GM23248 (cell line): ENCODE measurements at regions not wholly inside any gene's neighbourhood (a gene's known extent, or its start where the extent isn't known, plus 50 kb on each side); places are given as distances from the start of the nearest gene placed in this dataset.

Source experiments
- DNase-seq: peaks from one replicate; pipeline ENCODE4 v3.0.0-alpha.2; 2015
- H2AFZ ChIP-seq: fragments of 200-600 bp; sonication (generic); 2 replicates; pipeline ENCODE4 v1.6.1; 2016; ENCODE audit warnings: antibody characterized with exemption
- H3F3A ChIP-seq: fragments of 200-600 bp; sonication (generic); 2 replicates; pipeline ENCODE4 v1.6.1; 2016; ENCODE audit warnings: mild to moderate bottlenecking, antibody characterized with exemption, mixed run types; ENCODE audit not compliant: insufficient read depth
- H3K27ac ChIP-seq: fragments of 200-600 bp; sonication (generic); 2 replicates; pipeline ENCODE4 v1.5.1; 2016; ENCODE audit warnings: mild to moderate bottlenecking
- H3K27me3 ChIP-seq: fragments of 200-600 bp; sonication (generic); replicated peaks from 2 replicates; pipeline ENCODE4 v1.6.1; 2016; ENCODE audit warnings: mild to moderate bottlenecking; ENCODE audit not compliant: insufficient read depth
- H3K36me3 ChIP-seq: fragments of 200-600 bp; sonication (generic); 2 replicates; pipeline ENCODE4 v1.6.1; 2016; ENCODE audit warnings: low read depth, mild to moderate bottlenecking
- H3K4me1 ChIP-seq: fragments of 200-600 bp; sonication (generic); 2 replicates; pipeline ENCODE4 v1.6.1; 2016; ENCODE audit warnings: mild to moderate bottlenecking; ENCODE audit not compliant: insufficient read depth
- H3K4me2 ChIP-seq: fragments of 200-600 bp; sonication (generic); one replicate; pipeline ENCODE4 v1.6.1; 2016; ENCODE audit warnings: mild to moderate bottlenecking; ENCODE audit not compliant: unreplicated experiment
- H3K4me3 ChIP-seq: fragments of 200-600 bp; sonication (generic); 2 replicates; pipeline ENCODE4 v1.5.1; 2016; ENCODE audit warnings: mild to moderate bottlenecking
- H3K79me2 ChIP-seq: fragments of 200-600 bp; sonication (generic); 2 replicates; pipeline ENCODE4 v1.6.1; 2016; ENCODE audit warnings: mild to moderate bottlenecking; ENCODE audit not compliant: insufficient read depth
- H3K9ac ChIP-seq: fragments of 200-600 bp; sonication (generic); 2 replicates; pipeline ENCODE4 v1.6.1; 2016; ENCODE audit warnings: mild to moderate bottlenecking
- H3K9me2 ChIP-seq: fragments of 200-600 bp; sonication (generic); 2 replicates; pipeline ENCODE4 v1.6.1; 2016; ENCODE audit warnings: mixed run types, mild to moderate bottlenecking, moderate library complexity; ENCODE audit not compliant: insufficient read depth
- H3K9me3 ChIP-seq: fragments of 200-600 bp; sonication (generic); one replicate; pipeline ENCODE4 v1.6.1; 2017; ENCODE audit warnings: low read depth
- H4K20me1 ChIP-seq: fragments of 200-600 bp; sonication (generic); 2 replicates; pipeline ENCODE4 v1.6.0; 2016; ENCODE audit not compliant: insufficient read depth
- EZH2 ChIP-seq: fragments of 200-600 bp; sonication (generic); IDR thresholded peaks from 2 replicates; pipeline ENCODE4 v1.6.1; 2018; ENCODE audit warnings: antibody characterized with exemption, mild to moderate bottlenecking; ENCODE audit not compliant: insufficient read depth, poor library complexity, severe bottlenecking
- EZH2phosphoT487 ChIP-seq: fragments of 200-600 bp; sonication (generic); IDR thresholded peaks from 2 replicates; pipeline ENCODE4 v1.6.1; 2018; ENCODE audit warnings: antibody characterized with exemption, moderate library complexity, mild to moderate bottlenecking, low read depth; ENCODE audit not compliant: insufficient read depth
- WGBS, 2 experiments: methylation state at CpG; one replicate each; pipeline ENCODE4 v1.1.6; 2015 to 2017; ENCODE audit warnings: low lambda C conversion rate in 2 of 2, low coverage in 1 of 2; ENCODE audit errors: missing lambda C conversion rate in 2 of 2; 5-methylcytosine and 5-hydroxymethylcytosine counted together
- in situ Hi-C: fragments of 300-500 bp; cut with MboI; formaldehyde crosslinking; loops from 2 replicates; pipeline ENCODE4 v1.15.0; 2020

GRCh38 chr5:173686950-173687349 lies 70.5 kb upstream of the BOD1 start:
- Histone ChIP-seq H3K4me1 (no peaks in the 10 kb centered on the region), H3K27me3 (0 out of 2 replicates have a peak, but pooled peaks cover 6% of the 10 kb centered on the region), H3K36me3 (no peaks in the 10 kb centered on the region), H3K27ac (no peak overlapping the region), H3K9me3 (no peaks in the 10 kb centered on the region), H3K9me2 (no peaks in the 10 kb centered on the region), H3K4me3 (no peak overlapping the region), H4K20me1 (no peaks in the 10 kb centered on the region), H2AFZ (no peak overlapping the region), H3K4me2 (no peak overlapping the region), H3K9ac (no peak overlapping the region), H3K79me2 (no peaks in the 10 kb centered on the region), H3F3A (no peaks in the 10 kb centered on the region)
- no peak for TF ChIP-seq EZH2
- TF ChIP-seq EZH2phosphoT487, result no peak
- no peak for DNase-seq
- in situ Hi-C loops, result no loop called here
- WGBS, 2 experiments, result 34 to 38% methylated on average over 4 of the region's 4 CpGs

- 36 to 55% methylated on average over 3 of the region's 3 CpGs for WGBS, 2 experiments
- Histone ChIP-seq H3K9me3 (no peaks in the 10 kb centered on the region), H3K27ac (no peak overlapping the region), H3K4me1 (no peaks in the 10 kb centered on the region), H3K4me2 (no peak overlapping the region), H2AFZ (no peak overlapping the region), H3K4me3 (no peak overlapping the region), H3K36me3 (no peaks in the 10 kb centered on the region), H3K9me2 (no peaks in the 10 kb centered on the region), H3F3A (no peaks in the 10 kb centered on the region), H4K20me1 (no peaks in the 10 kb centered on the region), H3K9ac (no peak overlapping the region), H3K27me3 (no peaks in the 10 kb centered on the region), H3K79me2 (no peaks in the 10 kb centered on the region)
- TF ChIP-seq EZH2phosphoT487 (no peak), EZH2 (no peak)
- DNase-seq, result no peak
- in situ Hi-C loops, result no loop called here
These were observed 72.3 kb upstream of the BOD1 start for GRCh38 chr5:173688703-173689102.

GRCh38 chr5:173689171-173689736 lies 72.8 kb upstream of the BOD1 start:
- in situ Hi-C loops, result no loop called here
- no peak overlapping the region for H2AFZ ChIP-seq
- WGBS, 2 experiments, result 49 to 56% methylated on average over 7 of the region's 7 CpGs

GRCh38 chr5:173689737-173690360 lies 73.4 kb upstream of the BOD1 start:
- Histone ChIP-seq H3K4me1 (no peaks in the 10 kb centered on the region), H3K4me2 (no peak overlapping the region), H3K9me3 (no peaks in the 10 kb centered on the region), H4K20me1 (no peaks in the 10 kb centered on the region), H3K4me3 (no peak overlapping the region), H3K79me2 (no peaks in the 10 kb centered on the region), H3K9ac (no peak overlapping the region), H3K36me3 (no peaks in the 10 kb centered on the region), H2AFZ (no peak overlapping the region), H3K27ac (no peak overlapping the region), H3F3A (no peaks in the 10 kb centered on the region), H3K27me3 (no peaks in the 10 kb centered on the region), H3K9me2 (no peaks in the 10 kb centered on the region)
- in situ Hi-C loops, result no loop called here
- DNase-seq, result no peak
- no peak for TF ChIP-seq EZH2
- TF ChIP-seq EZH2phosphoT487, result no peak
- 55 to 61% methylated on average over 12 of the region's 12 CpGs for WGBS, 2 experiments

More at GRCh38 chr5:173689171-173689736, 72.8 kb upstream of the BOD1 start:
- Histone ChIP-seq H3K4me2 (no peak overlapping the region), H3K9me2 (no peaks in the 10 kb centered on the region), H3K9ac (no peak overlapping the region), H3K27ac (no peak overlapping the region), H3K36me3 (no peaks in the 10 kb centered on the region), H3F3A (no peaks in the 10 kb centered on the region), H3K79me2 (no peaks in the 10 kb centered on the region), H4K20me1 (no peaks in the 10 kb centered on the region), H3K9me3 (no peaks in the 10 kb centered on the region), H3K4me3 (no peak overlapping the region), H3K4me1 (no peaks in the 10 kb centered on the region), H3K27me3 (no peaks in the 10 kb centered on the region)
- DNase-seq, result no peak
- TF ChIP-seq EZH2, result no peak
- no peak for TF ChIP-seq EZH2phosphoT487

- Histone ChIP-seq H3K9ac (no peak overlapping the region), H3K36me3 (no peaks in the 10 kb centered on the region), H2AFZ (no peak overlapping the region), H3K4me1 (no peaks in the 10 kb centered on the region), H3K4me2 (no peak overlapping the region), H3K27me3 (0 out of 2 replicates have a peak, but pooled peaks cover 2% of the 10 kb centered on the region), H3K9me3 (no peaks in the 10 kb centered on the region), H3K27ac (no peak overlapping the region), H3K9me2 (no peaks in the 10 kb centered on the region), H4K20me1 (no peaks in the 10 kb centered on the region), H3F3A (no peaks in the 10 kb centered on the region), H3K79me2 (no peaks in the 10 kb centered on the region), H3K4me3 (no peak overlapping the region)
- in situ Hi-C loops, result no loop called here
- DNase-seq, result no peak
- TF ChIP-seq EZH2 (no peak), EZH2phosphoT487 (no peak)
These were observed 75.5 kb upstream of the BOD1 start for GRCh38 chr5:173691931-173692330.
